HG02759 (cell line): ENCODE measurements at regions not wholly inside any gene's neighbourhood (a gene's known extent, or its start where the extent isn't known, plus 50 kb on each side); places are given as distances from the start of the nearest gene placed in this dataset.

Experiments used
- ATAC-seq: cut with Tn5 transposase; IDR thresholded peaks from one replicate; pipeline ENCODE4 v1.9.1; 2021; ENCODE audit warnings: mild to moderate bottlenecking, moderate library complexity; ENCODE audit not compliant: unreplicated experiment

GRCh38 chr18:22467760-22468553 is 50.2 kb upstream of the CTAGE1 start:
- no peak for ATAC-seq

DNA sequence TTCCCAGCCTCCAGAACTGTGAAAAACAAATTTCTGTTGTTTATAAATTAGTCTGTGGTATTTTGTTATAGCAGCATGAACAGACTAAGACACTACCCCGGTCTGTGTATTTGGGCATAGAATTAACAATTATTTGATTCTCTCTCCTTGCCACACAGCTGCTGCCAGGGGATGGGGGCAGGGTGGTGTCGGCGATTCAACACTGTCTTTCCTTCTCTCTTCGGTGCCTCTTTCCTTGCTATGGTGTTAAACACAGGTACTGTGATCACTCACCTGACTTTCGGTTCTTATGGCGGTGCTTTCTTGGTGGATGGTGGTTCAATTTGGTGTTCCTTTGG is 50.8 kb upstream of the CTAGE1 start:
- no peak for ATAC-seq

DNA sequence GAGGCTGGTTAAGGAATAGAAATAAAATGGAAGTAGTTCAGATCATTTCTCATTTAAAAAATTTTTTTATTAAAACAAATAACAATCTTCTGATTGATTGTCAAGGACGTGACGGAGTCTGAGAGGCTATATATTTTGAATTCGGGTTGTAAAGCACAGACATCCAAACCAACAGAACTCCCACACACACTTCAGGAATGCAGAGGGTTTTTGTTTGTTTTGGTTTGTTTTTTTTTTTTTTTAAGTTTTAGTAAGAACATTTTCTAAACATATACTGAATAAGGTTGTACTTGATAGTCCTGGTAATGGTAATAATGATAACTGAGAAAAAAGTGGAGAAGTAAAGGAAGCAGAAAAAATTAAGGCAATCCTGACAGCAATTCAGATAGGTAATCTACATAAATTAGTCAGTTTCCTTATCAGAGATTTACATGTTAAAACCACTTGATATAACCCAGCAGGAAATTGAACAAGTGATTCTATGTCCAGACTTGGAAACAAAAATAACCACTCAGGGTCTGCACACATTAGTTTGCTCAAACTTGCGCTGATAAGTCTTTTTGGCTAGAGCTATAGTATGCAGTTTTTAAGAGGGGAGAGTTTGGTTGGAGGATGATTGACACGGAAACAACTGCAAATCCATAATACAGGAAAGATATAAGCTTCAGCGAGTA is 51.5 kb upstream of the CTAGE1 start:
- no peak for ATAC-seq

- no peak for ATAC-seq
Measured at GRCh38 chr18:22469926-22470247, 52.2 kb upstream of the CTAGE1 start.

- no peak for ATAC-seq
Measured at GRCh38 chr18:22470248-22471235, 52.8 kb upstream of the CTAGE1 start.

- no peak for ATAC-seq
Measured at GRCh38 chr18:22471546-22472131, 53.9 kb upstream of the CTAGE1 start.

DNA sequence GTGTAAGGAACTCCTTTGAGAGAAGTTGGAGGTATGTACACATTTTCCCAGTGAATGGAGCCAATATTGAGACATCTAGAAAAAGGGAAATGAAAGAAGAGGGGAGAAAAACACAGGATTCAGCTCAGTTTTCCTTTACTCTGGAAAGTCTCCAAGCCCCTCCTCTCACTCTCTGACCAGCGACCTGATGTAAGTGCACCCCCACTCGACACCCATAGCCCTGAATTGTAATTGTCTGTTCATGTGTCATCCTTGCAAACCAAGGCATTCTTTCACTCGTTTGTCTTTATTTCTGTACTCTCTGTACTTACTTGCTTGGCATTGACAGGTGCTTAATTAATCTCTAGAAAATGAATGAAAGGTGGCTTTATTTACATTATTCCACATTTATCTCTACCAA is 55.7 kb upstream of the CTAGE1 start:
- no peak for ATAC-seq

DNA sequence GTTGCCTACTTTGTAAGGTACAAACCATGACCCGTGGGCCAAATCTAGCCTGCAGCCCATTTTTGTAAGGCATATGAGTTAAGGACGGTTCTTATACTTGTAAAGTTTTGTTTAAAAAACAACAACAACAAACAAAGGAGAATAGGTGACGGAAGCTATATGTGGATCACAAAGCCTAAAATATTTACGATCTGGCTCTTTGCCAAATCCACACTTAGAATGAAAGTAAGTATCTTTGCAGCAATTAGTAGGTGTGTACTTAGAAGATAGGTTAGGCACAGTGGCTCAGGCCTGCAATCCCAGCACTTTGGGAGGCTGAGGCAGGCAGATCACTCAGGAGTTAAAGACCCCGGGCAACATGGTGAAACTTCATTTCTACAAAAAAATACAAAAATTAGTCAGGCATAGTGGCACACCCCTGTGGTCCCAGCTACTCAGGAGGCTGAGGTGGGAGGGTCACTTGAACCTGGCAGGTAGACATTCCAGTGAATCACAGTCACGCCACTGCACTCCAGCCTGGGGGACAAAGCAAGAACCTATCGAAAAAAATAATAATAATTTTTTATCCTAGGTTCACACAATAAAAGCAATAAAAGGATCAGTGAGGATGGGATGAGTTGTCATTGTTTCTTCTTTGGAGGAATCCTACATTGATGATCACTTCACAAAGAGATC is 57.8 kb upstream of the CTAGE1 start:
- ATAC-seq = no peak

- ATAC-seq = no peak
Measured at GRCh38 chr18:22477222-22477621, 59.5 kb upstream of the CTAGE1 start.

- ATAC-seq = no peak
Measured at GRCh38 chr18:22482948-22483347, 65.2 kb upstream of the CTAGE1 start.

DNA sequence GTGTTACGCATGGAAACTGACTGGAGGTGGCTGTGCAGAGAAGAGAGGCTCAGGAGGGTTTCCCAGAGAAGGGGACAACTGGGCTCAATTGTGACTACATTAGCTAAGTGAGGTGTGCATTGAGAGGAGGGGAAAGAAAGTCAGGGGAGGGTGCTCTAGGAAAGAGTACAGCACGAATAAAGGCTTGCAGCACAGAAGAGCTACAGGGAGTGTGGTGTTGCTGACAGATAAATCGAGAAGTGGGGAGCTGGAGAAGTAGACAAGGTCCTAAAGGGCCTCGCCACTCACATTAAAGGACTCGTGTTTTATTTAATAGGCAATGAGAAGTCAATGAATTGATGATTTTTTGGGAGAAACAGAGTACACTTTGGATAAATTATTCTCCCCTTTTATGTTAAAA is 65.7 kb upstream of the CTAGE1 start:
- ATAC-seq = no peak

GRCh38 chr18:22484471-22484870 is 66.8 kb upstream of the CTAGE1 start:
- no peak for ATAC-seq

DNA sequence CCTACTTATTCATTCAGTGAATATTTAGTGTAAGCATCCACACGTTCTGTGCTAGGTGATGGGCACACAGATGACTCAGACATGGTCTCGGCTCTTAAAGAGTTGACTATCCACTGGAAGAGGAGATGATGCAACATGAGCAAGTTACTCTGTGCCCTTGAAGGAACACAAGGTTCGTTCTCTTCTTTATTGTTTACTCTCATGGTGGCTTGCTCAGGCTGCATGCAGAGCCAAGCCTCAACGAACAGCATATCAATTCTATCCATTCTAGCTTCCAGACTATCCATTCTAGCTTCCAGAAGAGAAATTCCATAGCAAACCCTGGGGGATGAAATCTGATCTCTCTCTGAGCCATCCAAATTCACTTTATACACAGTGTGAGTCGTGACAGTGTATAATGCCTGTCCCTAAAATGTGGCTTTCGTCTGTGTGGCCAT is 68.1 kb upstream of the CTAGE1 start:
- ATAC-seq = no peak

DNA sequence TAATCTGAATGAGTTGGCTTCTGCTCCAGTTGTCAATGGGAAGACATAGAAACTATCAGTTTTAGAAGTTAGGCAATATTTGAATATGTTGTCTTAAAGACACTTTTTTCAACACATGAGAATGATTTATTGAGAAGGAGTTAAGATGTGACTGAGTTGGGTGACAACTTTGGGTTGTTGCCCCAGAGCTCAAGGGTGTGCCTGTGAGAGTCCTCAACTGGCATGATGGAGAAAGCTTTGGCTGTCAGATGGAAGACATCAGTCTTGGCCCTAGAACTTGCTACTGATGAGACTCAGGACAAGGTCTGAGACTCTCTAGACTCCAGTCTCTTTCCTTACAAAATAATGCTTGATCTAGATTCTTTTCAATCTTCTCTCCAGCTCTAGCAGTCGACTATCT is 69.0 kb upstream of the CTAGE1 start:
- no peak for ATAC-seq

DNA sequence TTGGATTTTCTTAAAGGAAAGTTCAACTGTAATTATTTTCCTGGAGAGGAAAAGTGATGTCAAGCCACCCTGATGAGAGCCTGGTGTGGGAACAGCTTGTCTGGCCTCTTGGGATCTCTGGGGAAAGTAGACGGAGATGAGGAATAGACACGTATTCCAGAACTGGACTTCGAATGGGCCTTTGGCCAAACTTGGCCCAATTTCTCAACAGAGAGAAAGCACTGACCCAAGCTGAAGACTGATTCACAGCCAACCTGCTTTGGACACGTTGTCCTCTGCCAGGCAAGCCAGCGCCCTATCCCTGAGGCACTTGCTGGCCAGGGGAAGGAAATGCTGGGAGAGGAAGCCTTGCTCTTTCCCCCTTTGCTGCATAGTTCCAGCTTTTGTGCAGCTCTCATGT is 70.8 kb upstream of the CTAGE1 start:
- no peak for ATAC-seq

DNA sequence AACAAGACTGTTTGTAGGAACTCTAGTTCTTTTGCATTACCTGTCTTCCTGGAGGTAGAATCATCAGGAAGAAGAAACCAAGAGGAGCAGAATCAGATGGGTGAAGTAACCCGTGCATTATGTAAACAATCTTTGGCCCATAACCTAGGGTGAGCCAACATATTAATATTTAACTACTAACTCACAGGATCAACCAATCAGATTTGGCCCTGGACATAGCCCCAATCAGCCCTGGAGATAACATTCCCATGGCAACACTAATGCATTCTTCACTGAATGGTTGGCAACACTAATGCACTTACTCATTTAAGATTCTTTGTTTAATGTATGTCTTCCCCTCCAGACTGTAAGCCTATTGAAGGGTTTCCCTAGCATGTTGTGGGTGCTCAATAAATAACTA is 72.0 kb upstream of the CTAGE1 start:
- ATAC-seq = no peak

- ATAC-seq = no peak
Measured at GRCh38 chr18:22490429-22490846, 72.7 kb upstream of the CTAGE1 start.

- no peak for ATAC-seq
Measured at GRCh38 chr18:22493255-22493654, 75.5 kb upstream of the CTAGE1 start.

DNA sequence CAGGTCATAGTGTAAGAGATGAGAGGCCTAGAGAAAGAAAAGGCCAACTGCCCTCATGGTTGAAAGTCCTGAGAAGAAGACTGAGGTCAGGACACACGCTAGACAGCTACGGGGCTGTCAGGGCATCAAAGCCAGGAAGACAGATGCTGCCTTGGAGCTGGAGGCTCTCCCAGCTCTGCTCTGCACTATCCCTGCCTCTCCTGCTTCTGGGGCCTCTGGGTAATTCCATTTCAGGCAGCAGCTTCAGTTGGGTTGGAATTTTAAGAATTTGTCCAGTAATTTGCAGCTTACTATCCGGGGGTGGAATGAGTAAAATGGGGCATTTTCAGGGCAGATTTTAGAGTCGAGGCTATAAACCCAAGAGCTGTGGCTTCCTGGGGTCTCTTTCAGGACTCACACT is 76.2 kb upstream of the CTAGE1 start:
- no peak for ATAC-seq

GRCh38 chr18:22494771-22495170 is 77.1 kb upstream of the CTAGE1 start:
- ATAC-seq = no peak

DNA sequence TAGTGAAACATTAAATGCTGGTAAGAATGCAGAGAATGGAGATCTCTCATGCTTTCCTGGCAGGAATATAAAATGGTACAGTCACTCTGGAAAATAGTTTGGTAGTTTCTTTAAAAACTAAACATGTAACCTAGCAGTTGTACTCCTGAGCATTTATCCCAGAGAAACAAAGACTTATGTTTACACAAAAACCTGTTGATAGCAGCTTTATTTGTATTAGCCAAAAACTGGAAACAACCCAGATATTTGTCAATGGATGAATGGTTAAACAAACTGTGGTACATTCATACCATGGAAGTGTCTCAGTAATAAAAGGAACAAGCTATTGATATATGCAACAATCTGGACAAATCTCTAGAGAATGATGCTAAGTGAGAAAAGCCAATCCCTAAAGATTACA is 81.7 kb upstream of the CTAGE1 start:
- ATAC-seq = no peak
